Gastrocnemius medialis (tissue), 4 donors: ENCODE measurements at regions not wholly inside any gene's neighbourhood (a gene's known extent, or its start where the extent isn't known, plus 50 kb on each side); places are given as distances from the start of the nearest gene placed in this dataset.

ENCODE experiments used
- CTCF ChIP-seq, 5 experiments: fragments of 450-650 bp in 3 of 5; fragments of 200-600 bp in 2 of 5; sonication (generic) in 2 of 5; IDR thresholded peaks in 4 of 5; conservative IDR thresholded peaks in 1 of 5; 1 replicate in 4 of 5; 2 replicates in 1 of 5; pipeline ENCODE4 v1.5.1; 2016 to 2019; ENCODE audit warnings: antibody characterized with exemption in 5 of 5, mild to moderate bottlenecking in 3 of 5, moderate library complexity in 3 of 5
- POLR2A ChIP-seq, 2 donors: fragments of 450-650 bp; IDR thresholded peaks; one replicate each; pipeline ENCODE4 v1.6.1; 2017; ENCODE audit warnings: antibody characterized with exemption in 2 of 2, mild to moderate bottlenecking in 2 of 2, moderate library complexity in 2 of 2

- TF ChIP-seq CTCF (IDR thresholded peaks at IDR 0.05 in 4 of 5, conservative IDR thresholded peaks at IDR 0.05 in 1 of 5) (no peak), POLR2A (IDR thresholded peaks at IDR 0.05) (no peak)
Observed at GRCh38 chr14:98901511-98902205, 370.3 kb downstream of the BCL11B start.
